Psoas muscle (tissue), 7 donors: ENCODE measurements at regions not wholly inside any gene's neighbourhood (a gene's known extent, or its start where the extent isn't known, plus 50 kb on each side); places are given as distances from the start of the nearest gene placed in this dataset.

Experiments used
- ATAC-seq, 4 donors: fragments of 200-7000 bp; cut with Tn5 transposase; one replicate each; pipeline ENCODE4 v1.9.1; 2020; ENCODE audit warnings: moderate library complexity in 3 of 4, mild to moderate bottlenecking in 2 of 4
- DNase-seq, 2 donors: peaks; one replicate each; pipeline ENCODE4 v3.0.0-alpha.2; 2020
- H3K27ac ChIP-seq: fragments of 200-600 bp; one replicate; pipeline ENCODE4 v1.8.0; 2022
- H3K27me3 ChIP-seq, 3 donors: fragments of 200-600 bp in 1 of 3; one replicate each; pipeline versions ENCODE4 v1.6.1 to v1.8.0; 2013 to 2022; ENCODE audit warnings: low read length in 2 of 3, mild to moderate bottlenecking in 2 of 3, moderate library complexity in 1 of 3; ENCODE audit not compliant: insufficient read depth in 3 of 3
- H3K36me3 ChIP-seq, 2 donors: fragments of 200-600 bp in 1 of 2; one replicate each; pipeline versions ENCODE4 v1.6.1 to v1.8.0; 2013 to 2022; ENCODE audit warnings: low read depth in 1 of 2, mild to moderate bottlenecking in 1 of 2, moderate library complexity in 1 of 2; ENCODE audit not compliant: insufficient read depth in 1 of 2
- H3K4me1 ChIP-seq: fragments of 200-600 bp; one replicate; pipeline ENCODE4 v1.8.0; 2022
- H3K4me3 ChIP-seq: fragments of 200-600 bp; one replicate; pipeline ENCODE4 v1.8.0; 2022; ENCODE audit warnings: mild to moderate bottlenecking
- H3K9me3 ChIP-seq: fragments of 200-600 bp; one replicate; pipeline ENCODE4 v1.8.0; 2022
- WGBS, 3 donors: extraction: QIAGEN DNeasy Blood & Tissue Kit; methylation state at CpG; one replicate each; pipeline versions ENCODE4 v1.1.6 to v1.1.7; 2013; 5-methylcytosine and 5-hydroxymethylcytosine counted together
- intact Hi-C, 2 donors: fragments of 100-400 bp; cut with DNase I; formaldehyde crosslinking; loops; one replicate each; pipeline versions ENCODE4 v1.11.0 to v1.14.2; 2022
- TF ChIP-seq, protein P1 (sequence below): fragments of 200-600 bp; IDR thresholded peaks from one replicate; pipeline ENCODE4 v1.8.0; 2022; ENCODE audit warnings: antibody characterized with exemption
- donor health status: healthy with polysubstance abuse.
- donor health status: DM: no; HTN: no; CAD: no; lungs with moderate emphysema.
- donor health status: Bipolar disorder and iron deficiency.
- donor health status: healthy.
- donor health status: DM: yes; HTN: yes; CAD: no.
- donor health status: DM: no; HTN: no; CAD: no.
- donor health status: DM: yes; HTN: yes; CAD: no.

DNA sequence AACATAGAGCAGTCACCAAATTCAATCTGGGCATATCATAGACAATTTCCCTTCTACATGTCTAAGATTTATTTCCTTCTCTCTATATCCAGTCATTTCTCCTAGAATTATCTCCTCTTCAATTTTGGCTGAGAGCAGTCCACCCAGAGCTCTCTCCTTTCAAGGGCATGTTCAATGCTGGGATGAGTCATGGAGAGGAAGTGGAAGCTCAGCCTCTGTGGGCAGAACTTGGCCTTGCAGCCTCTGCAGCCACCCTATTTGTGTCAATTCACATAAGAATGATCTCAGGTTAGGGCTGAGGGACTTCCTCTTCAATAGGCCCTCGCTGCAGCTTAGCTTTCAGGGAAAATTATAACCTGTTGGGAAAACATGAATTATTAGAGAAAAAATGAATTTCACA, 560.8 kb downstream of the POM121L12 start:
- no peak overlapping the region for H3K4me3 ChIP-seq
- TF ChIP-seq, protein P1, sequence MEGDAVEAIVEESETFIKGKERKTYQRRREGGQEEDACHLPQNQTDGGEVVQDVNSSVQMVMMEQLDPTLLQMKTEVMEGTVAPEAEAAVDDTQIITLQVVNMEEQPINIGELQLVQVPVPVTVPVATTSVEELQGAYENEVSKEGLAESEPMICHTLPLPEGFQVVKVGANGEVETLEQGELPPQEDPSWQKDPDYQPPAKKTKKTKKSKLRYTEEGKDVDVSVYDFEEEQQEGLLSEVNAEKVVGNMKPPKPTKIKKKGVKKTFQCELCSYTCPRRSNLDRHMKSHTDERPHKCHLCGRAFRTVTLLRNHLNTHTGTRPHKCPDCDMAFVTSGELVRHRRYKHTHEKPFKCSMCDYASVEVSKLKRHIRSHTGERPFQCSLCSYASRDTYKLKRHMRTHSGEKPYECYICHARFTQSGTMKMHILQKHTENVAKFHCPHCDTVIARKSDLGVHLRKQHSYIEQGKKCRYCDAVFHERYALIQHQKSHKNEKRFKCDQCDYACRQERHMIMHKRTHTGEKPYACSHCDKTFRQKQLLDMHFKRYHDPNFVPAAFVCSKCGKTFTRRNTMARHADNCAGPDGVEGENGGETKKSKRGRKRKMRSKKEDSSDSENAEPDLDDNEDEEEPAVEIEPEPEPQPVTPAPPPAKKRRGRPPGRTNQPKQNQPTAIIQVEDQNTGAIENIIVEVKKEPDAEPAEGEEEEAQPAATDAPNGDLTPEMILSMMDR, result no peak
- H3K36me3 ChIP-seq, result no peaks in the 10 kb centered on the region
- 33 to 71% (median 47%) methylated on average over 1 of the region's 1 CpG for WGBS, 3 donors
- no peaks in the 10 kb centered on the region for H3K4me1 ChIP-seq
- no peak for DNase-seq
- ATAC-seq, result no peak
- H3K27ac ChIP-seq, result no peak overlapping the region
- no peaks in the 10 kb centered on the region for H3K27me3 ChIP-seq
- no peaks in the 10 kb centered on the region for H3K9me3 ChIP-seq
- intact Hi-C loops, result no loop called here

DNA sequence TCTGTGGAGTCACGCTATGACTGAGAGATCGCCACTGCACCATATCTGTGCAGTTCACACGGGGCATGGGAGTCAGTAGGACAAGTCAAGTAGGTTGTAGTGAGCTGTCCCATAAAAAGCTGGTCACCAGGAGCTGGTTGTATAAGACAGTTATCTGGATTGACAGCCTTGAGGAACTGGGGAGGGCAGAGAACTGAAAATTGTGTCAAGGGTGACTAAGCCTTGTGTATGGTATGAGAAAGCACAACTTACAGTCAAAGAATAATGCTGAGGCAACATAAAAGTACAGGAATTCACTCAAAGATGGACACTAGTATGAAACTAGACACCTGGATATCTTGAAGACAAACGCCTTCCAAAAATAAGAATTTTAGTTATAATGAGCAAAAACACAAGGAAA, 564.9 kb downstream of the POM121L12 start:
- Histone ChIP-seq H3K27me3 (no peaks in the 10 kb centered on the region), H3K4me1 (no peaks in the 10 kb centered on the region), H3K36me3 (no peaks in the 10 kb centered on the region), H3K4me3 (no peak overlapping the region), H3K27ac (no peak overlapping the region), H3K9me3 (no peaks in the 10 kb centered on the region)
- TF ChIP-seq, protein P1, result no peak
- WGBS, 3 donors, result 83 to 89% (median 86%) methylated on average over 4 of the region's 4 CpGs
- ATAC-seq (no peak), DNase-seq (no peak)
- intact Hi-C loops, result no loop called here

GRCh38 chr7:53602817-53603418, 567.5 kb downstream of the POM121L12 start:
- Histone ChIP-seq H3K36me3 (no peaks in the 10 kb centered on the region), H3K27me3 (no peaks in the 10 kb centered on the region), H3K9me3 (no peaks in the 10 kb centered on the region), H3K27ac (no peak overlapping the region), H3K4me3 (no peak overlapping the region), H3K4me1 (no peaks in the 10 kb centered on the region)
- WGBS, 3 donors, result 71 to 89% (median 75%) methylated on average over 6 of the region's 6 CpGs
- TF ChIP-seq, protein P1, result no peak
- no peak for ATAC-seq
- DNase-seq, result no peak
- intact Hi-C loops, result no loop called here

DNA sequence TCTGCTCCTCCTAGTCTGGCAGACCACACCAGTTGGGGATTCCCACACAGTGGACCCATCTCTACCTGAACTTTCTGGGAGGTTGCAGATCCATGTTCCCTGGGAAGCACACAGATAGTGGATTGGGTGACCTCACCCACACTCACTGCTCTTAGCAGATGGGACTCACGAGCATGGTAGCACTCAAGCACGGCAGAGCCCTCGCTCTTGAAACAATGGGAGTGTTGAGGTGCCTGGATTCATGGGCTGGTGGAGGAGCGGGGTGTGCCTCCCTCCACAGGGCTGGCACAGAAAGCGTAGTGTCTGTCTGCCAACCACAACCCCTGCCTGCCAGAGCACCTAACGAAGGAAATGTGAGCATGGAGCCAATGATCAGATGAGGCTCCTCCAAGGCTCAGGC, 568.0 kb downstream of the POM121L12 start:
- ATAC-seq, result no peak
- no peaks in the 10 kb centered on the region for H3K36me3 ChIP-seq

More for the DNA sequence above, 568.0 kb downstream of the POM121L12 start:
- intact Hi-C loops, result no loop called here
- TF ChIP-seq, protein P1, result no peak
- H3K27ac ChIP-seq, result no peak overlapping the region
- no peak for DNase-seq
- H3K27me3 ChIP-seq, result no peaks in the 10 kb centered on the region
- 56 to 67% (median 60%) methylated on average over 6 of the region's 6 CpGs for WGBS, 3 donors
- no peak overlapping the region for H3K4me3 ChIP-seq
- H3K4me1 ChIP-seq, result no peaks in the 10 kb centered on the region
- H3K9me3 ChIP-seq, result no peaks in the 10 kb centered on the region
